HG03575 (cell line): ENCODE measurements at regions not wholly inside any gene's neighbourhood (a gene's known extent, or its start where the extent isn't known, plus 50 kb on each side); places are given as distances from the start of the nearest gene placed in this dataset.

Experiments
- ATAC-seq: cut with Tn5 transposase; IDR thresholded peaks from one replicate; pipeline ENCODE4 v1.9.1; 2021; ENCODE audit not compliant: unreplicated experiment, insufficient number of reproducible peaks, low FRiP score; ENCODE audit errors: extremely low read depth

DNA sequence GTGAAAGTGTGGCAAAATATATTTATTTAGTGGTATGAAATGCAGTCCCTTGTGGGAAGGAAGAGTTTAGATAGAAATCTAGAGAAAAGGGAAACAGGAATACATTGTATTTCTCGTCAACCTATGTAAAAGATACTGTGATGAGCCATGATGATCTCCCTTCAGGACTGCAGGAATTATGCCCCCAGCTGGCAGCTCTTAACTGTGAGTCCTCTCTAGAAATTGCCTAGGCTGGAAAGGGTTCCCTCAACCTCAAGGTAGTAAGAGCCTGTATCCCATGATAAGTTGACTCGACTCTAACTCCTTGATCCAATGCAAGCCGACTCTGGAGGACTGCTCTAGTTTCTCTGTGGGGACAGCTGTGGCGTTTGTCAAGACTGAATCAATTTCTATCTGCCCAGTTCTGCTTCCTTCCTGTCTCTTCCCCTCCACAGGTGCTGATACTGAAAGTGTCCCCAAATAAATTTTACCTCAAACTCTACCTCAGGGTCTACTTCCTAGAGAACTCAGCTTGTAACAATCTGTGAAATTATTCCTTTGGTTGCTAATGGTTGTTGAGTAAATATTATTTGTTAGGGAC, 897.3 kb downstream of the METTL15 start:
- no peak for ATAC-seq

DNA sequence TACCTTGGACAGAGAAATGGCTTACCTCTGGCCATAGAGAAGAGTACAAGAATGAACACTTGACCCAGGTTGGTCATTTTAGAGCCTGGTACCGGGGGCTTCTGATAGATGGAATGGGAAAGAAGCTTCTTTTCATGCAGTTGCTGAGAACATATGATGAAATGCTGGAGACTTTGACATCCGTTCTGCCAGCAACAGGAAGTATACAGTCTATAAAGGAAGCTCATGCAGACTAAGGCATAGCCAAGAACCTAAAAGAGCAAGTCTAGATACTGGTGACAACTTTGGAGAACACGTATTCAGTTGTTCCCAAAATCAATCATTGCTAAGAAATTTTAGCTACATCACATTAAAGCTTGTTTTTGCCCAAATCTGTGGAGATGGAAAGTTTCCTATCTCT, 894.6 kb downstream of the METTL15 start:
- no peak for ATAC-seq

DNA sequence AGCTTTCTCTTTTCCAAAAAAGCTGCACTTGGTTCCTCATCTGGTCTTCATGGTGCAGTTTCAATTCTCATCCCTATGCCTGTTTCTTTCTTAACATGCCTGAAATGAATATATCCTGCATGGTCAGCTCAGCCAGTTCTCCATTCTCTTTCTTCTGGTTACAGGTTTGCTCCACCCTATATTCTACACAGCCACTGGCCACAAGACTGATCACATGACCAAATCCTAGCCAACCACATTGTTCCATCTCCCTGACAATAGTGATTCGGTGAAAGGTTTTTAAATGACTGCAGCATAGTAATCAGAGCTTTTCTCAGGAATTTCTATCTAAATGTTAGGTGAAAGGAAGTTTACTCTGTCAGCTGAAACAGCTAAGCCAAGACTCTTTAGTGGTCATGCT, 891.4 kb downstream of the METTL15 start:
- no peak for ATAC-seq

DNA sequence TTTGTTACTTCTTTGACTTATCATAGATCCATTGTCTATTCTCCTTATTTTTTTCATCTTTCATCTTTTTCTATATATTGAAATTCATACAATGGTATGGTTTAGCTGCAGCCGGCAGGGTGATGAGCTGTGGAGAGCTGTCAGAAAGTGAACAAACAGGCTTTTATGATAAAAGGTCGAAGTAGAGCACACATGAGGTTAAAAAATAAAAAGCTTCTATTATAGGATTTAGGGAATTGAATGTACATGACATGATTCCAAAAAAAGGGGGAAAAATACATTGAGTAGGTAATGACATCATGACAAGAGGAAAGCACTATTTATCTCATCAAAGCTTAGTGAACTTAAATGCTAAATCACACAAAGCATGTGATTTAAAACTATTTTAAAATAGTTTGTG, 884.8 kb downstream of the METTL15 start:
- ATAC-seq, result no peak

DNA sequence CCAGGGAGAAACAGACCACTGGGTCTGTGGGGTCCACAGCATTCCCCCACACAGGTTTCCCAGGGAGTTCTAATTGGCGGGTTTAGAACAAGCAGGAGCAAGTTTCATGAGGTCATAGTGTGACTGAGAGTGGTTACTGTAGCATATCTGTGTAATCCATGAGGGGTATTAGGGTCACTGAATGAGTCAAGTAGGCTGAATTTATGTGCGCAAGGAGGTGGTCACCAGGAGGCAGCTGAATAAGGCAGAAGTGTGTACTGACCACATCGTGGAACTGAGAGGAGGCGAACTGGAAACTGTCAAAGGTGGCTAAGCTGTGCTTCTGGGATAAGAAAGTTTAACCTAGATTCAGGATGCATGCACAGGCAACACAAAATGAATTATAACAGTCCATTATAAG, 876.0 kb downstream of the METTL15 start:
- no peak for ATAC-seq

DNA sequence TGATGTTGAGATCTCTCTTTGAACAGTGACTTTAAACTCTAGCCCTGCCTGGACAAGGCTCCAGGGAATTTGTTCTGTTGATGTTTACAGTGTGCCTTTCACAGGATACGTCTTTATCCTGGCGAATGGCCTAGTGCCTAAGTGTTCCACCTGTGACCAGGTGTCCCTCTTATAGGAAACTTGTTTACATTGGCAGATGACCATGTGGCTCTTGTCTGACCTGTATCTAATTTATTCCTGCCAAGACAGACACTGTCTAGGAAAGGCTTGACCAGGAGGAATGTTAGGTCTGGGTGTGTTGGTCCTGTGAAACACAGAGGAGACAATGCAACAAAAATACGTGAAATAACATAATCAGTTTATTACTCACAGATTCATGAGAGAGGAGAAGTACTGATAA, 875.6 kb downstream of the METTL15 start:
- no peak for ATAC-seq

DNA sequence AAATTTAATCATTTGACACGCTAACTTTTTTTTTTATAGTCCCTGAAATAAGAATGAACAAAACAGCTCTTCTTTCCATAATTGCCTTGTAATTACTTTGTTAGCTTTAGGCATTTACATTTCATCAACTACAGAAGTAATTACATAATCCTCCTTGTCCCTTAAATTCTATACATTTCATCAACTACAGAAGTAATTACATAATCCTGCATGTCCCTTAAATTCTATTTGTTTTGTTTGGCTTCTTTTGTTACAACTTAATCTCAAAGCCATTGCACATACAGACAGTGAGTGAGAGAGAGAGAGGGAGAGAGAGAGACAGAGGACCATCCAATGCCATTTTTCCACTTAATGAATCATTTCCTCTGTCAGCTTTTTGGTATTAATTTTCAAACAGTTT, 873.2 kb downstream of the METTL15 start:
- no peak for ATAC-seq

DNA sequence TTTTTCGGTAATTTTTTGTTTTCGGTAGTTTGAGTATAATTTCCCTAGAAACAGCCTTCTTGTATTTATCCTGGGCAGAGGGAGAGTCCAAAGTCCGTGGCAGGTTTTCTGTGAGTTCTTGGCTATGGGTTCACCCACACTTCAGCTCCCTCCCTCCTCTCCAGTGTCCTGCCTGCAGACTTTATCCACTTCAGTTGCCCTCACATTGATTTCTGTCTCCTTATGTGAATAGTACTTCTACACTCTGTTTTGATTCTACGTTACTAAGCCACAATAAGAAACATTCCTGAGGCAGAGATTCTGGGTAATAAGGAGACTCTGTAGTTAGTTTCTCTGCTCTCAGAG, 868.6 kb downstream of the METTL15 start:
- ATAC-seq, result no peak

DNA sequence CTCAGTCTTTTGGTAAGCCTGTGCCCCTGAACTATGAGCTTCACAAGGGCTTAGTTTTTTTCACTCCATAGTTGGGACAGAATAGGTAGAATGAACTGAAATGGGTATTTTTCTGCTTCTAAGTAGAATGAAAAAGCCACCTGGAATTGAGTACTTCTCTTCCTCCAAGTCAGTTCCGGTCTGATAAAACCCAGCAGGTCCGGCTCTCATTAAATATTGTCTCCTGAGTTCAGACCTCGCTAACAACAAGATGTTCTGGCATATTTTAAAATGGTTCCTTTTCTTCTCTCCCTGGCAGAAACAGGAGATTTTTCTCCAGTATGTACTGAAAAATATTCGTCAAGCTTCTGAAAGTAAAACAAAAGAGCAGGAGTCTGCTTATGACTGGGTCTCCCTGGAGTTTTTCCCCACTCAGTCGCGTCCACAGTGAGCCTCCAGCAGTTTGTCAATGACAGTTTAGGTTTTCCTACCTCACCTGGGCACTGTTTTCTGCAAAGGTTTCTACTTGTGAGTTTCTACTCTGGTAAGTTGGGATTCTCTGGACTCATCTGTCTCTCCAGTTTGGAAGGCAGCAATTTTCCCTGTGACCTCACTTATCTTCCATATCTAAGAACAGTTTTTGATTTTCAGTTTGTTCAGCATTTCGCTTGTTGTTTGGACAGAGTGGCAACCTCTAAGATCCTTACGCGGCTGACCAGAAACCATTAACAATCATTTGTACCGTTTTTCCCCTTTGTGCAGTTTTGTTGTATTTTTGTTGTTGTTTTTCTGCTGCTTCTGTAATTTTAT, 868.0 kb downstream of the METTL15 start:
- ATAC-seq, result no peak

DNA sequence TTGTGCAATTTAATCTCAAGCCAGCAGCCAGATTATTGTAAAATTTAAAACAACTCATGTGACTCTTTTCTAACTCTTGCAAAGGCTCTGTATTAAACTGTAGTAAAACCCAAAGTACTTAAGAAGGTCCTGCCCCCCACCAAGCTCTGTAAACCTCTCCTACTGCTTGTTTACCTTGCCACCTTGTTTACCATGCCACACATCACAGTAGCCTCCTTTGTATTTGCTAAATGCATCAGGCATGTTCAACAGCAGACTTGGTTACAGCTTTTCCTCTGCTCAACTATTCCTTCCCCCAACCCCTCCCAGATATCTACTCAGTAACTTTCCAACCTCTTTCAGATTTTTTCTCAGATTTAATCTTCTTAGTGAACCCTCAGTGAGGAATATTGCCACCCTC, 861.6 kb downstream of the METTL15 start:
- ATAC-seq, result no peak

DNA sequence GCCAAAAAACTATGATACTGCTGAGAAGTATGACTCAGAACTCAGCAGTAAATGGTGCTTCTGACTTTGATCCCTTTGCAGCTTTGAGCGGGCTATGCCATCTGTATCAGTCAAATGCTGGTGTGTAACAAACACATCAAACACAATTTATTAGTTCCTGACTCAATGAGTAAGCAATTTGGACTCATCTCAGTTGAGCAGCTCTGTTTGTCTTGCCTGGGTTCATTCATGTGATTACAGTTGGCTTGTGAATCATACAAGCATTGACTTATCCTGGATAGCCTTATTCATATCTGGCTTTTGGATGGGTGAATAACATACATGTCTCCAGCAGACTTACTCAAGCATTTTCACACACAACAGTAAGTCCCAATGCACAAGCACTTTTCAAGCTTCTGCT, 858.8 kb downstream of the METTL15 start:
- no peak for ATAC-seq

DNA sequence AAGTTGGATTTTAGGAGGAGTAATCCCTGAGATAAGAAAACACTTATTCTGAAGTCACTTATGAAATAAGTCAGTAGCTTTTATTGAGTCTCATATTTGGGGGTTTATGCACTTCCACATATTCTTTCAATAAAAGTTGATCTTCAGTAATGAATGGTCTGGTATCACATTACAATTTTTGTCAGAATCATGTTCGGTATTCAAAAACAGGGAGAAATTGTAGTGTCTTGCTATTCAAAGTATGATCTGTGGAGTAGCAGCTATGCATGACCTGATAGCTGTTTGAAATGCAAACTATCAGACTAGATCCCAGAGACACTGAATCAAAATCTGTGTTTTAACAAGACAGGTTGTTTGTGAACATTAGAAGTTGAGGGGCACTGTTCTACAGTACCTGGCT, 857.6 kb downstream of the METTL15 start:
- no peak for ATAC-seq

DNA sequence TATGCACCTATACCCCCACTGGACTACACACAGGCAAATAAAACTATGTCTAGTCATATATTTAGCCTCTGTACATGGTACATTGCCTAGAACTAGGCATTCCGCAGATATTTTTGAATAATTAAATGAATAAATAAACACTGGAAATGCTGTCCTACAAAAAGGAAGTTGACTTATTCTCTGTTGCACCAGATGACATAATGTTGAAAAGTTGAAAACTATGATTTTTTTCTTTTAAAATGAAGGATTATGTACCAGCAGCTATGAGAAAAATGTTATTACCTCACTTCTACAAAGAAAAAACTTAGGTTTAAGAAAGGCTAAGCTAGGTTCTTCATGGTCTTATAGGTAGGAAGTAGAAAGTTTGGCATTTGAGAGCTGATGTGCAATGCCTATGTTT, 856.6 kb downstream of the METTL15 start:
- no peak for ATAC-seq

DNA sequence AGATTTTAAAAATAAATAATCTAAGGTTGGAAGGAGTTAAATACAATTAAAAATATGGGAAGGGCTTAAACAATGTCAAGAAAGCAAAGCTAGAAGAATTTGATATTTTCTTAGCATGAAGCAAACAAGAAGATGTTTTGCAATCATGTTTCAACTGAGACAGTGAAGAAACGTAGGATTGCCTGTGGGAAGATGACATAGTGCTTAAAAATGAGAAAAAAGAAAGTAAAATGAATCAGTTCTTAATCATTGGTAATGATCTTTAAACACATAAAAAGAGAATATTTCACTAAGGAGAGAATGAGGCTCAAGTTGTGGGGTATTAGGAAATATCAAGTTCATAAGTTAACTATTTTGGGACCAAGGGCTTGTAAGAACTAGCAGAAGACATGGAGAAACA, 855.0 kb downstream of the METTL15 start:
- ATAC-seq, result no peak

DNA sequence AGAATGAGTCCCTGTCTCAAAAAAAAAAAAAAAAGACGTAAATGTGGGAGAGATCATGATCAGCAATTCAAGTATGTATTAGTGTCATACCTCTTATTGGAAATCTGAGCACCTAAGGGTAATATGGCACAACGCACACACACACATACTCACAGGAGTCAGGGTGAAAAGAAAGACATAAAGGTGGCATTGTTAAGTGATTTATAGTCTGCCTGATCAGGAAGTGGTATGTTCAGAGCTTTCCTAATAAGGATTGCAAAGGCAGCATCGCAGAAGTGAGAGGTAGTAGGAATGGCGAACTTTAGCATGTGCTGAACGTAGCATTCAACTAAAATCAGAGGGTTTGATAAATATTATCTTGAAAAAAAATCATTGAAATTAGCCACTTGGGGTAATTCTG, 854.3 kb downstream of the METTL15 start:
- no peak for ATAC-seq

DNA sequence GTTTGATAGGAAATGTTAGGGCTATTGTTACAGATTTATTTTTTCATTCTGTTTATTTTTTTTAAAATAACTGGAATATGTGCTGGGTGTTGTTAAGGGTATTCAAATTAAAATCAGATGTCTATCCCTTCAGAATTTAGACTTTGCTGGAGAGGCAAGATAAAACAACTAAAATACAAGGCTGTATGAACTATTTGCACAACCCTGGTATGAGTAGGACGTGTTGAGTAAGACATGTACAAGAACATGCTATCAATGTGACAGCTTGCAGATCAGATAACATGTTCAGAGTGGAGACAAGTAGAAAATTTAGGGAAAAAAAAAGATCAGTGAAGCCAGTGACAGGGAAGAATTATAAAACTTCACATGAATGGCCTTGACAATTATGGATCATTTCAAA, 853.5 kb downstream of the METTL15 start:
- no peak for ATAC-seq

DNA sequence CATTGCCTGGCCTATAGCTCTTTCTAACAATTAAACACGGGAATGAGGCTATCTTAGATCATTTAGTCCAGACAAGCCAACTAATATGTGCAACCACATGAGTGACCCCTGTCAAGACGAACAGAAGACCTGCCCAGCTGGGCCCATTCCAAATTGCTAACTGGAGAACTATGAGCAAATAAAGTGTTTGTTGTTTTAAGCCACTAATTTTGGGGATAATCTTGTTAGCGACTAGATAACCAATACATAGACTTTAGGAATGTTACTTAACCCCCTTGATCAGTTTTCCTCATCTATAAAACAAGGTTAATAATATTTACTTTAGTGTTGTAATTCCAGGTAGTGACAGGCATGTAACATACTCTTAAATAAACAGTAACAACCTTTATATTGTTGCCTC, 848.3 kb downstream of the METTL15 start:
- no peak for ATAC-seq

DNA sequence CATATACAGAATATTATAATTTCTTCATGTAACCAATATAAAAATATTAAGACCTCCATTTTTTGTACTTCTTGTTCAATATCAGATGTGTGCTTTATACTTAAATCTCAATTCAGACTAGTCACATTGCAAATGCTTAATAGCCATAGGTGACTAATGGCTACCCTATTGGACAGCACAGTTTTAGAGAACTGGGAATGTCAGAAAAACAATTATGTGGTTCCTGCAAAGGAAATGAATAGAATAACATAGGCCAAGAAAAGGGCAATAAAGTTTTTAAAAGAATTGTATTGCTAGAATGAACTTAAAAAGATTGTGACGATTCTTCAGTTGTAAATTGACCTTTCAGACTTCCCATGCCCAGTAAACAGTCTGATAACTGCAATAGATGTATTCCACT, 843.0 kb downstream of the METTL15 start:
- no peak for ATAC-seq

DNA sequence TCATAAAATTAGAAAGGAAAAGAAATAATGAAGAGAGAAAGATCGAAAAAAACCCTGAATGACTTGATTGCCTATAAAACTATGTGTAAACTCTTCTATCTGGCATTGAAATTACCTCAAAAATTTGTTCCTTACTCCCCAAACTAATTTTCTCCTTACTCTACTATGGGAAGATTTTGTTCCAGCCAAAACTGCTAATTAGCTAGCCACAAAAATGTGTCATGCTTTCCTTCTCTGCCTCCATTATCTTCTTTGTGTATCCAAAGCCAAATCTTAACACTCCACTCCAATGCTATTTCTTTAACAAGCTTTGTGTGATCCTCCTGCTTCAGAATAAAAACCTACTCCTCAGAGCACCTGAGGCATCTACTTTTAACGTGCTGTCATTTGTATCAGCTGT, 831.2 kb downstream of the METTL15 start:
- no peak for ATAC-seq

DNA sequence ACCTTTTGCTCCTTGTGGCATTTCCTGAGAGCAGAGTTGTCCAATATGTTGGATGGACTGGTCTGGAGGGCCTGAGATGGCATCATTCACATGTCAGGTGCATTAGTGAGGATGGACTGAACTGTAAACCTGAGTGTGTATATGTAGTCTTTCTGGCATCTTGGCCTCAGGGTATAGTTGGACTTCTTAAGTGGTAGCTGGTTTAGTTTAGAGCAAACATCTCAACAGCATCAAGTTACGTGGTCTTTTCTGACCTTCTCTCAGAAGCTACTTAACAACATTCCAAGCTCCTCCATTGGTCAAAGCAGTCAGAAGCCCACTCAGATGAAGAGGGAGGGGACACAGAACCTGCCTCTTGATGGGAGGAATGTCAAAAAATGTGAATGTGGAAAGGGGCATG, 829.9 kb downstream of the METTL15 start:
- no peak for ATAC-seq

DNA sequence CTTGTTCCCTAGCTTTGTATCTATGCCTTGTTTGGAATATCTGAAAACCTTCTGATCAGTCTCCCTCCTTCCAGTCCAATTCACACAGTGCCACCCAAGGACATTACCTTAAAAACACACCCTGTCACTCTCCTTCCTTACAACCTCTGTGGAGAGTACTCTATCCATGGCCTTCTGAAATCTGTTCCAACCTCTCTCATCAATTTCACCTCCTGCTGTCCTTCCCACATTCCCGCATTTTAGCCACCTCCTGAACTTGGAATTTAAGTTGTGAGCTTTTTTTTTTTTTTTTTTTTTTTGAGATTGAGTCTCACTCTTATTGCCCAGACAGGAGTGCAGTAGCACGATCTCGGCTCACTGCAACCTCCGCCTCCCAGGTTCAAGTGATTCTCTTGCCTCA, 824.8 kb downstream of the METTL15 start:
- ATAC-seq, result no peak
